ENCODE measurements at regions not wholly inside any gene's neighbourhood (a gene's known extent, or its start where the extent isn't known, plus 50 kb on each side); places are given as distances from the start of the nearest gene placed in this dataset.

DNA sequence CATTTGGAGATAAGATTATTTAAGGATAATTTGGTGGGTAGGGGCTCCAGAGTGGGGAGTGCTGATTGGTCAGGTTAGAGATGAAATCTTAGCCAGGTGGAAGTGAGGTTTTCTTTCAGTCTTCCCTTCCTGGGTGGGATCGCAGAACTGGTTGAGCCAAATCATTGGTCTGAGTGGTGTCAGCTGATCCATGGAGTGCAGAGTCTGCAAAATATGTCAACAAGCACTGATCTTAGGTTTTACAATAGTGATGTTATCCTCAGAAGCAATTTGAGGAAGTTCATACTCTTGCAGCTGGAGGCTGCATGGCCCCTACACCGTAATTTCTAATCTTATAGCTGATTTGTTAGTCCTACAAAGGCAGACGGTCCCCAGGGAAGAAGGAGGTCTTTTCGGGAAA lies 1483.4 kb upstream of the ZEB2 start:
- Histone ChIP-seq H3K9me3 (no peaks in the 10 kb centered on the region), H3K4me3 (no peak overlapping the region), H3K27me3 (no peaks in the 10 kb centered on the region), H3K27ac (no peak overlapping the region), H3K36me3 (no peaks in the 10 kb centered on the region), H3K4me1 (no peaks in the 10 kb centered on the region)
- ATAC-seq (no peak), DNase-seq (no peak)
- TF ChIP-seq, protein P1, sequence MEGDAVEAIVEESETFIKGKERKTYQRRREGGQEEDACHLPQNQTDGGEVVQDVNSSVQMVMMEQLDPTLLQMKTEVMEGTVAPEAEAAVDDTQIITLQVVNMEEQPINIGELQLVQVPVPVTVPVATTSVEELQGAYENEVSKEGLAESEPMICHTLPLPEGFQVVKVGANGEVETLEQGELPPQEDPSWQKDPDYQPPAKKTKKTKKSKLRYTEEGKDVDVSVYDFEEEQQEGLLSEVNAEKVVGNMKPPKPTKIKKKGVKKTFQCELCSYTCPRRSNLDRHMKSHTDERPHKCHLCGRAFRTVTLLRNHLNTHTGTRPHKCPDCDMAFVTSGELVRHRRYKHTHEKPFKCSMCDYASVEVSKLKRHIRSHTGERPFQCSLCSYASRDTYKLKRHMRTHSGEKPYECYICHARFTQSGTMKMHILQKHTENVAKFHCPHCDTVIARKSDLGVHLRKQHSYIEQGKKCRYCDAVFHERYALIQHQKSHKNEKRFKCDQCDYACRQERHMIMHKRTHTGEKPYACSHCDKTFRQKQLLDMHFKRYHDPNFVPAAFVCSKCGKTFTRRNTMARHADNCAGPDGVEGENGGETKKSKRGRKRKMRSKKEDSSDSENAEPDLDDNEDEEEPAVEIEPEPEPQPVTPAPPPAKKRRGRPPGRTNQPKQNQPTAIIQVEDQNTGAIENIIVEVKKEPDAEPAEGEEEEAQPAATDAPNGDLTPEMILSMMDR (IDR thresholded peaks at IDR 0.05): no peak
- intact Hi-C loops (cut with DNase I): no loop called here

DNA sequence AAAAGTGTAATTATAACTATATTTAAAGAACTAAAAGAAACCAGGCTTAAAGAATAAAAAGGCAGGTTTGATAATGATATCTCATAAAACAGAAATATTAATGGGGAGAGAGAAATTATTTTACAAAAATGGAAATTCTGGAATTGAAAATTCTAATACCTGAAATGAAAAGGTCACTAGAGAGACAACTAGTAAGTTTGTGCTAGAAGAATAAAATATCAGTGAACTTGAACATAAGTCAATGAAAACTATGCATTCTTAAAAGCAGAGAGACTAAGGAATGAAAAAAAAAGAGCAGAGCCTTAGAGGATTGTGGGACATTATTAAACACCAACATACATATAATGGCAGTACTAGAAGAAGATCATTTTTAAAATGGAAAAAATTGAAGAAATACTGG lies 1475.0 kb upstream of the ZEB2 start:
- Histone ChIP-seq H3K4me3 (no peak overlapping the region), H3K27me3 (no peaks in the 10 kb centered on the region), H3K4me1 (no peaks in the 10 kb centered on the region), H3K36me3 (no peaks in the 10 kb centered on the region), H3K27ac (no peak overlapping the region), H3K9me3 (peaks cover 0 to 18% of the 10 kb centered on the region in 2 donors)
- intact Hi-C loops (cut with DNase I): no loop called here
- ATAC-seq: no peak
- no peak for DNase-seq
- TF ChIP-seq, protein P1 (IDR thresholded peaks at IDR 0.05): no peak

DNA sequence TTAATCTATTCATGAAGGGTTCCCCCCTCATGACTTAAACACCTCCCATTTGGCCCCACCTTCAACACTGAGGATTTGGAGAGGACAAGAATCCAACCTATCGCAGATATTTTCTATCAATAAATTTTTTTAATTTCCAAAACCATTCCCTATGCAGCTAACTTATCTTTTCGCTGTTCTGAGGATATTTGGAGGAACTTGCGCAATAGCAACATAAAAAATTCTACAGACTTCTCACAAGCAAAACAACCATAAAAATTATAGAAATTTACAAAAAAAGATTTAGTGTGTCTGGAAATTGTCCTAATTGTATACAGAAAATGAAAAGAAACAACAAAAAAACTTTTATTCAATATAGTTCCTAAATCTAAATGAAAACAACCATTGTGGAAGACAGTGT lies 1472.7 kb upstream of the ZEB2 start:
- intact Hi-C loops (cut with DNase I): no loop called here
- DNase-seq: no peak
- Histone ChIP-seq H3K4me3 (no peak overlapping the region), H3K27me3 (no peaks in the 10 kb centered on the region), H3K4me1 (no peaks in the 10 kb centered on the region), H3K27ac (no peak overlapping the region), H3K36me3 (no peaks in the 10 kb centered on the region), H3K9me3 (peaks cover 0 to 18% of the 10 kb centered on the region in 2 donors)
- TF ChIP-seq, protein P1 (IDR thresholded peaks at IDR 0.05): no peak
- no peak for ATAC-seq

DNA sequence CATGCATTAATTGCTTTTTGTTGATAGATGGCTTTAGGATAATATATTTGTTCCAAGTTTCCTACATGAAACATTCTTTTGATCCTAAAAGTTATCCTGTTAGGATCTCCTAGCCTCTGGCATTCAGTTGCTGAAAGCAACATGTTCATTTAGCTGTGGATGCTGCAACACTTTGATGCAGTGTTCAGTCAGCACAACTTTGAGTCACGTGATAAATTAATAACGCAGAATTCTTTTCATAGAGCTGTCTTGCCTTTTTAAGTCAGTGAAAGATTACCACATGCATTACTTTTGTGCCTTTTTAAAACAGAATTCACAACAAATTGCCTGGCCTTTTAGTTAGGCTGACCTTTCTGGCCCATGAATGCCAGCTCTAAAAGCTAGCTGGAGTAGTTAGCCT lies 1467.9 kb upstream of the ZEB2 start:
- no peaks in the 10 kb centered on the region for H3K9me3 ChIP-seq
- ATAC-seq (no peak), DNase-seq (no peak)
- H3K36me3 ChIP-seq: no peaks in the 10 kb centered on the region
- H3K27me3 ChIP-seq: no peaks in the 10 kb centered on the region
- H3K4me3 ChIP-seq: no peak overlapping the region
- intact Hi-C loops (cut with DNase I): no loop called here
- no peak overlapping the region for H3K27ac ChIP-seq
- TF ChIP-seq, protein P1 (IDR thresholded peaks at IDR 0.05): no peak
- no peaks in the 10 kb centered on the region for H3K4me1 ChIP-seq

DNA sequence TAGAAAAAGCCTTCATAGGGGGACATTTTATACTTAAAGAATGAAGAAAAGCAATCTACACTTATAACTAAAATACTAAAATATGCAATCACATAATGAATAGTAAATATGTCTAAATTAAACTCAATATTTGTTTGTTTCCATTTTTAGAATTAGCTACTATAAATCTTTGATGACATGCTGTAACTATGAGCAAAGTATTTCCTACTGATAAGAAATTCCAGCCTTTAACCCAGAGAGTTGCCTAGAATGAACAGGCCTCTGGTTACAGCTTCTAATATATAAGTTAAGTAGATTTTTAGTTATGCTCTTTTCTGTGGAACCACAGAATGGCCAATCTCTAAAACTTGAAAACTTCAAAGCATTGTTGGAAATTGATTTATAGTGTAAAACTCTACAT lies 1465.6 kb upstream of the ZEB2 start:
- no peak overlapping the region for H3K4me3 ChIP-seq
- no peaks in the 10 kb centered on the region for H3K4me1 ChIP-seq
- intact Hi-C loops (cut with DNase I): no loop called here
- DNase-seq (no peak), ATAC-seq (no peak)
- TF ChIP-seq, protein P1 (IDR thresholded peaks at IDR 0.05): no peak
- H3K27me3 ChIP-seq: no peaks in the 10 kb centered on the region
- H3K36me3 ChIP-seq: no peaks in the 10 kb centered on the region
- H3K27ac ChIP-seq: no peak overlapping the region
- no peaks in the 10 kb centered on the region for H3K9me3 ChIP-seq

Measured in left lung (tissue), 4 donors.